ENCODE measurements at regions not wholly inside any gene's neighbourhood (a gene's known extent, or its start where the extent isn't known, plus 50 kb on each side); places are given as distances from the start of the nearest gene placed in this dataset.

GRCh38 chr4:123615901-123616300 is 219.3 kb downstream of the SPRY1 start:
- TF ChIP-seq CTCF (IDR thresholded peaks at IDR 0.05) (no peak), EP300 (IDR thresholded peaks at IDR 0.05) (no peak), POLR2A (IDR thresholded peaks at IDR 0.05) (no peak), POLR2AphosphoS5 (IDR thresholded peaks at IDR 0.05) (no peak)

Data from suprapubic skin (tissue), 4 donors.